ENCODE measurements at regions not wholly inside any gene's neighbourhood (a gene's known extent, or its start where the extent isn't known, plus 50 kb on each side); places are given as distances from the start of the nearest gene placed in this dataset.

DNA sequence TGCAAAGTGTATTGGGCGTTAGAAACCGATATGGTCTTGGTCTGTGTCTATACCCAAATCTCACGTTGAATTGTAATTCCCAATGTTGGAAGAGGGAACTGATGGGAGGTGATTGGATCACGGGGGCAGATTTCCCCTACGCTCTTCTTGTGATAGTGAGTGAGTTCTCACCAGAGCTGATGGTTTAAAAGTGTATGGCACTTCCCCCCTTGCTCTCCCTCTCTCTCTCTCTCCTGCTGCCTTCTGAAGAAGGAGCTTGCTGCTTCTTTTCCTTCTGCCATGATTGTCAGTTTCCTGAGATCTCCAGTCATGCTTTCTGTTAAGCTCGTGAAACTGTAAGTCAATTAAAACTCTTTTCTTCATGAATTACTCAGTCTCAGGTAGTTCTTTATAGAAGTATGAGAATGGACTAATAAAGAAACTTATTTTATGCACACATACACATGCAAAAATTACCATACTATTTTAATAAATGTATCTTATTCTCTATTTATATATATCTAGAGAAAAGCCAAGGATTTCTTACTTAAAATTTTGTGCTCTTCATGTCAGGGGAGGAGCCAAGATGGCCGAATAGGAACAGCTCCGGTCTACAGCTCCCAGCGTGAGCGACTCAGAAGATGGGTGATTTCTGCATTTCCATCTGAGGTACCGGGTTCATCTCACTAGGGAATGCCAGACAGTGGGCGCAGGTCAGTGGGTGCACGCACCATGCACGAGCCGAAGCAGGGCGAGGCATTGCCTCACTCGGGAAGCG, 1891.0 kb upstream of the FLRT2 start:
- TF ChIP-seq EZH2 (IDR thresholded peaks at IDR 0.05): no peak
- no peak for TF ChIP-seq POLR2AphosphoS5 (IDR thresholded peaks at IDR 0.05; ENCODE audit: borderline replicate concordance, low read depth, low read length)
- no peak for TF ChIP-seq FOXP2 (optimal IDR thresholded peaks at IDR 0.05; ENCODE audit: control extremely low read depth, extremely low read length, insufficient read depth)
